ENCODE measurements at regions not wholly inside any gene's neighbourhood (a gene's known extent, or its start where the extent isn't known, plus 50 kb on each side); places are given as distances from the start of the nearest gene placed in this dataset.
"Not testable (repeated sequence)": the region's sequence is repeated elsewhere in the genome, so short reads cannot be mapped to it uniquely, and the experiment has no call there.

- DNase-seq (ENCODE audit: low read depth): no peak
Observed at GRCh38 chr9:100813871-100814270, 214.7 kb upstream of the PLPPR1 start.

GRCh38 chr9:100819980-100820379 is 208.5 kb upstream of the PLPPR1 start:
- DNase-seq (ENCODE audit: low read depth): no peak

DNA sequence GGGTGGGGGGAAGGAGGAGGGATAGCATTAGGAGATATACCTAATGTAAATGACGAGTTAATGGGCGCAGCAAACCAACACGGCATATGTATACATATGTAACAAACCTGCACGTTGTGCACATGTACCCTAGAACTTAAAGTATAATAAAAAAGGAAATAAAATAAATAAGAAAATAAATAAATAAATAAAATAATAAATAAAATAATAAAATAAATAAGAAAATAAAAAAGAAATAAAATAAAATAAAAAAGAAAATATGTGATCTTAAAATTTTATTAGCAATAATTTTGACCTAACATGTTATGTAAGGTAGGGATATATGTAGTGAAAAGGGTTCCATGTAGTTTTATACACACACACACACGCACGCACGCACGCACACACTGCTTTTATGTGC is 195.5 kb upstream of the PLPPR1 start:
- DNase-seq (ENCODE audit: low read depth): not testable (repeated sequence)

DNA sequence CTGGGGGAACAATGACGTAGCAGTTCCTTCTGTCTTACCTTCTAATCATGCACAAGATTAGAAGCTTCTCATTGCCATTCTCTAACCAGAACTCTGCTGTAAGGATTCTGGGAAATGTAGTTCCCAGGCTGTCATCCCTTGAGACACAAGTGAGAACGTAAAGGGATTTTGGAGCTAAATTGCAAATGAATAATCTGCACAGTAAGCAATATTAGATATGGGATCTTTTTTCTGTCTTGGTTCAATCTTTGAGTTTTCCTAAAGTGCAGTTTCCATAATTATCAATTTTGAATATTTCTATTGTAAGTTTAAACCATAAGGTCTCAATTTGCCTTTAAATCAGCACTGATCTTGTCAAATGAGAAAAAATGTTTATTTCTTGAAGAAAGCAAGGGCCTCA is 189.7 kb upstream of the PLPPR1 start:
- DNase-seq (ENCODE audit: low read depth): no peak

- DNase-seq (ENCODE audit: low read depth): no peak
Observed at GRCh38 chr9:100848726-100849125, 179.8 kb upstream of the PLPPR1 start.

- DNase-seq (ENCODE audit: low read depth): no peak
Observed at GRCh38 chr9:100852088-100852487, 176.4 kb upstream of the PLPPR1 start.

DNA sequence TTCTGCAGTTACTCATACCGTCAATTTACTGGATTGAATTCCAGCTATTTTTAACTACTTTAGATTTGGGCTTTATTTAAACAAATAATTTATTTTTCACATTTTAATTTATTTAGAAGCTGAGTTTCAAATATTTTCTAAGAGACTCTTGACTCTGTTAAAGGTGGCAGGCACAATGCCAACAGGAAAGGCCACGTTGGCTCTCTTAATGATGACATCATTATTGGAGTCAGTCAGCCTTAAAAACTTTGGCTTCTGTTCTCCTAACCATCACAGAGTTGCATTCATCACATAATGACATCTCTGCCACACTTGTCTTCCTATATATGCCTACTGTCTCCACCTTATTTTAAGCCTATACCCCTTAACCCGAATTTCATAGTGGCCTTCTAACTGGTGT is 172.3 kb upstream of the PLPPR1 start:
- DNase-seq (ENCODE audit: low read depth): no peak

GRCh38 chr9:100865111-100865510 is 163.4 kb upstream of the PLPPR1 start:
- DNase-seq (ENCODE audit: low read depth): no peak

GRCh38 chr9:100865648-100866047 is 162.9 kb upstream of the PLPPR1 start:
- DNase-seq (ENCODE audit: low read depth): no peak

- DNase-seq (ENCODE audit: low read depth): no peak
Observed at GRCh38 chr9:100869326-100869725, 159.2 kb upstream of the PLPPR1 start.

DNA sequence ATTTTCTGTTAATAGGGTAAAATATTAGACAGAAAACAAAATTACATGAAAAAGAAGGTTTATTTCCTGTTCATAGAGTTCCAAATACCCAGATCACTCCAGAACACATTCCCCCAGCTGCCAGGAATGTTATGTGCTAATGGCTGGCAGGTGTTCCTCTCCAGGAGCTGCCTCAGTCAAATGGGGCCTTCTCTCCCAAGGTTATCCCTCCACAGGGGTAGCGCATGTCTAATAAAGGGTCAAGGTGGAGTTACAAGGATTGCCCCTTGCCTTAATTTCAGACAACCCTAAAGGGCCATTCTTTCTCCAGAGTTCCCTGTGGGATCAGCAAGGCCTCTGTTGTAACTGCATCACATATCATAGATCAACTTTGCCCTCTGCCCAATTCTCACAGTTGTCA is 148.6 kb upstream of the PLPPR1 start:
- DNase-seq (ENCODE audit: low read depth): no peak

DNA sequence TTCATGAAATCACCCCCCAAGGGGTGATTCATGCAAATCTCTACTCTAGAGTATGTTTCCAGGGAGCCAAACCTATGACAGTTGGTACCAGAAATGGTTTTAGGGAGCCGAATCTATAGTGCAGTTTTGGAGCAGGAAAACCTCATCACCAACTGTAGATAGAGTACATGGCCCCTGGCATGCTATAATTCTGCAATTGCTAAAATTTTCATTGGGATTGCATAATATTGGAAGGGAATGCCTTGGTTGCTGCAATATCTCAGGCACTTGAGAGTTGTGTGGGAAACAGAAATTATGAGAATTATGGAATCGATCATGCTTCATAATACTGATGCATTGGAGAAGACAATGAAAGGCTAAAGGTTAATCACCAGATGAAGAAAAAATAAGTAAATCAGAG is 148.2 kb upstream of the PLPPR1 start:
- DNase-seq (ENCODE audit: low read depth): no peak

DNA sequence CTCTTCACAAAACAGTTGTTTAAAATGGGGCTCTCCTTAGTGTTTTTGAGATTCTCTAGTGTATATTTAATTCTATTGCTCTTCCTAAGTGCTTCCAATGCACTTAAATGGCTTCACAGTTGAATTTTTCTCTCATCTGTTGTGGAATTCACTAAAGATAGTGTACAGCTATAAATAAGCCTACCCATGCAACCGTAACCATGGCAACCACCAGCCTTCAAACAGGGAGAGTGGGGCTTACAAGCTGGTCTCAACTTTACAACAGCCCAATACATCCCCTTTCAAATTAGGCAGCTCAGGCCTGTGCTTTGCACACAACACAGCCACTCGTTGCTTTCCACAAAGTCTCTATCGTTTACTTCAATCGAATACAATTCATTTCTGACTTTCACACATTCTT is 144.0 kb upstream of the PLPPR1 start:
- no peak for DNase-seq (ENCODE audit: low read depth)

- DNase-seq (ENCODE audit: low read depth): no peak
Observed at GRCh38 chr9:100890321-100890720, 138.2 kb upstream of the PLPPR1 start.

DNA sequence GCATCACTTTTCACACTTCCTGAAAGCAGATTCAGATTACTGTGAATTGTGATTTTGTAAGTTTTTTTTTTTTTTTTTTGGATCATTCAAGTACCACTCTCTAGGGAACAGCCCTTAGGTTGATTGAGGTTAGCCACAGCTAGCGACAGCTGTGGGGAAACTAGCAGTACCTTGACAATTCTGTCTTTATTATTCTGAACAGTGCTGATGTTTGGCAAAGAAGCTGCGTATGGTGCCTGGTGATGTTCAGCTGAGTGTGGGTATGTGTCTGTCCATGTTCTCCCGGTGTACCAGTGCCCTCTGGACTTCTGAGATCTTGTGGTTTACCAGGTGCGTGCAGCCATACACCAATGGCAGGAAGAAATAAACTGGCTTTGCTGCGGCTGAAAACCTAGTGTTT is 117.3 kb upstream of the PLPPR1 start:
- no peak for DNase-seq (ENCODE audit: low read depth)

DNA sequence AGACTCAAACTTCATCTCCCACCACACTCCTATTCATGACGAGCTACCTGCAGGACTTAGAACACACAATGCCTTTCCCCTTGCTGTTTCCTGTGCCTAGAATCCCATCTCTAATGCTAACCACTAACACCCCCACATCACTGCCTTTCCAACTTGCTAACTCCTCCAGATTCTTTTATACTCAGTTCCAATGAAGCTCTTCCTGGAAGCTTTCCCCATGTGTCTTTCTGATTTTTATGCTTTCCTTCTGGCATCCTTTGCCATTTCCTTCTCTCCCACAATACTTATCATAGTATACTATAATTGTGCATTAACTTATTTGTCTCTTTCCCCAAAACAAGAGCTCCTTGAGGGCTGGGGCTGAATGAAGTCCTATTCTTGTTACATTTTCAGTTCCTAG is 115.3 kb upstream of the PLPPR1 start:
- no peak for DNase-seq (ENCODE audit: low read depth)

GRCh38 chr9:100914266-100914665 is 114.3 kb upstream of the PLPPR1 start:
- DNase-seq (ENCODE audit: low read depth): no peak

- DNase-seq (ENCODE audit: low read depth): no peak
Observed at GRCh38 chr9:100919506-100919905, 109.0 kb upstream of the PLPPR1 start.

DNA sequence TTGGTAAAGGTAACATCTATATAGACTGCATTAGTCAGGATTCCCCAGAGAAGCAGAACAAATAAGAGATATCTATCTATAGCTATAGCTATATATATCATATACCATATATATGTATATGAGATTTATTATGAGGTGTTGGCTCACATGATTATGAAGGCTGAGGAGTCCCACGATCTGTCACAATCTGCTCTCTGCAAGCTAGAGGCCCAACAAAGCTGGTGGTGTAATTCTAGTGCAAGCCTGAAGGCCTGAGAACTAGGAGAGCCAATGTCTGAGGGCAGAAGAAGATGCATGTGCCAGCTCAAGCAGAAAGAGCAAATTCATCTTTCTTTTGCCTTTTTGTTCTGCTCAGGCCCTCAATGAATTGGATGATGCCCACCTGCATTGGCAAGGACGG is 102.2 kb upstream of the PLPPR1 start:
- no peak for DNase-seq (ENCODE audit: low read depth)

DNA sequence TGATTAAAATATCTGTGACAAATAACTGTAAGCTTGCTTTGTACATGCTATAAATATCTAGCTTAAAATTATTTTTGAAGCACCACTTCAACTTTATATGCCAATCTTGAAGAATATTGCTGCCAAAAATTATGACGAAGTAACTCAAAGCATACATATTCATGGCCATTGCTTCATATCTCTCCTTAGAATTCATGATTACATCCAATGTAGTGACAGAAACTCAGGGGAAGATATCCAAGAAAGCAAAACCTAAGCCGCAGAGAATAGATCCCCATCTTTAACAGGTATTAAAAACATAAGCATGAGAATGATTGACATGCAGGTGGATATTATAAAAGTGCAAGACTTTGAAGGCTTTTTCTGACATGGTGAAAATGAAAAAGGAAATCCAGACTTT is 100.8 kb upstream of the PLPPR1 start:
- no peak for DNase-seq (ENCODE audit: low read depth)

DNA sequence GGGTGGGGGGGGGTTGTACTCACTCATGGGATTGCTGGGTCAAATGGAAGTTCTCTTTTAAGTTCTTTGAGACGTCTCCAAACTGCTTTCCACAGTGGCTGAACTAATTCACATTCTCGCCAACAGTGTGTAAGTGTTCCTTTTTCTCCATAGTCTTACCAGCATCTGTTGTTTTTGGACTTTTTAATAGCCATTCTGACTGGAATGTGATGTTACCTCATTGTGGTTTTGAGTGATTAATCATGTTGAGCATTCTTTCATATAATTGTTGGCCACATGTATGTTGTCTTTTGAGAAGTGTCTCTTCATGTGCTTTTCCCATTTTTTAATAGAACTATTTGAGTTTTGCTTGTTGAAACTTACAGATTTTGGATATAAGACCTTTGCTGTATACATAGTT is 94.9 kb upstream of the PLPPR1 start:
- no peak for DNase-seq (ENCODE audit: low read depth)

DNA sequence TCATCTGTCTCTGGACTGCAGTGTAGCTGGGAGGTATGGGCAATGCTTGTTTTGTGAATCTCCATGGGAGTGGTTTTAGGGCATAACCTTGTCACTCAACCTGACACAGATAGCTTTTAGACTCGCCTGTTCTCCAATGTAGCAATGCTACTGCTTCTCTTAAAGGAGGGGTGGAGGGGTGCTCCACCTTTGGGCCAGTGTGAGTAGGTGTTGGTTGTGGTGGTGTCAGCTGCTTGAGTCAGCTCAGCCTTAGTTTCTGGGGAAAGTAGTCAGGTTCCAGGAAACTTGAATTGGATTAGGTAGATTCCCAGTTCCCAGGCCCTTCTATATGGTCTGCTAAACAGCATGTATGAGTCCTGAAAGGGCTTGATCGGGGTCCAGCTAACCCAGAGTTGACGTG is 91.1 kb upstream of the PLPPR1 start:
- DNase-seq (ENCODE audit: low read depth): no peak

- DNase-seq (ENCODE audit: low read depth): no peak
Observed at GRCh38 chr9:100938507-100938906, 90.0 kb upstream of the PLPPR1 start.

DNA sequence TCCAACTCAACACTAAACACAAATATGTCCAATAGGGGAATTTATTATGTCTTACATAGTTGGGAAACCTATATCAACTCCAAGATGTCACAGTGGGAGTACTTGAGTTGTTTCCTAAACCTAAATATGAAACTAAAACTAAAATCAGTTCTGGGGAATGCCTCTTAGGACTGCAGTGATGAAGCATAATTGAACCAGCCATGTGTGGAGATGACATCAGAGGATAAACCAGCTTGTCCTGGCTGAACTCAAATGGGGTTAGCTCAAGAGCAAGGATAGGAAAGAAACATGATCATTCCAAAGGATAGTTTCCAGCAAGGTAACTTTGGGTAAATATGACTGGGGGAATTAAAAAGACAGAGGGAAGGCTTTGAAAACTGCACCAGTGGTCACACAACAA is 88.9 kb upstream of the PLPPR1 start:
- no peak for DNase-seq (ENCODE audit: low read depth)

- DNase-seq (ENCODE audit: low read depth): no peak
Observed at GRCh38 chr9:100959226-100959625, 69.3 kb upstream of the PLPPR1 start.

All from fibroblast of gingiva (primary cell).